DOHH2 (cell line): ENCODE measurements at regions not wholly inside any gene's neighbourhood (a gene's known extent, or its start where the extent isn't known, plus 50 kb on each side); places are given as distances from the start of the nearest gene placed in this dataset.

Experiments
- H3F3A ChIP-seq: fragments of 200-600 bp; sonication (generic), shearing (Covaris generic); 2 replicates; pipeline ENCODE4 v1.6.0; 2016; ENCODE audit warnings: antibody characterized with exemption, mild to moderate bottlenecking; ENCODE audit not compliant: control insufficient read depth, insufficient read depth
- H3K27ac ChIP-seq: fragments of 200-600 bp; sonication (generic); 2 replicates; pipeline ENCODE4 v1.5.1; 2014; ENCODE audit warnings: low read depth, mild to moderate bottlenecking, low read length, moderate library complexity
- H3K27me3 ChIP-seq: fragments of 200-600 bp; sonication (generic); 2 replicates; pipeline ENCODE4 v1.6.1; 2014; ENCODE audit warnings: mild to moderate bottlenecking, low read length, mixed read lengths; ENCODE audit not compliant: control insufficient read depth
- H3K36me3 ChIP-seq: fragments of 200-600 bp; sonication (generic); 2 replicates; pipeline ENCODE4 v1.6.1; 2014; ENCODE audit warnings: mild to moderate bottlenecking, low read length, moderate library complexity, mixed read lengths; ENCODE audit not compliant: control insufficient read depth
- H3K4me1 ChIP-seq: fragments of 200-600 bp; sonication (generic); 2 replicates; pipeline ENCODE4 v1.6.1; 2014; ENCODE audit warnings: mild to moderate bottlenecking, low read length, mixed read lengths; ENCODE audit not compliant: control insufficient read depth
- H3K4me2 ChIP-seq: fragments of 200-600 bp; sonication (generic); 2 replicates; pipeline ENCODE4 v1.6.0; 2014; ENCODE audit warnings: mild to moderate bottlenecking, low read length, moderate library complexity
- H3K4me3 ChIP-seq: fragments of 200-600 bp; sonication (generic); 2 replicates; pipeline ENCODE4 v1.5.1; 2014; ENCODE audit warnings: mild to moderate bottlenecking, low read length, mixed read lengths
- H3K79me2 ChIP-seq: fragments of 200-600 bp; sonication (generic); 2 replicates; pipeline ENCODE4 v1.6.1; 2014; ENCODE audit warnings: mild to moderate bottlenecking, low read length, mixed read lengths; ENCODE audit not compliant: control insufficient read depth
- H3K9me2 ChIP-seq: fragments of 200-600 bp; sonication (generic); replicated peaks from 2 replicates; pipeline ENCODE4 v1.6.1; 2014; ENCODE audit warnings: mild to moderate bottlenecking, low read length, mixed read lengths; ENCODE audit not compliant: control insufficient read depth
- H3K9me3 ChIP-seq: fragments of 200-600 bp; sonication (generic); 2 replicates; pipeline ENCODE4 v1.6.1; 2014; ENCODE audit warnings: antibody characterized with exemption, low read length, mixed read lengths; ENCODE audit not compliant: control insufficient read depth, insufficient read depth
- H4K20me1 ChIP-seq: fragments of 200-600 bp; sonication (generic); 2 replicates; pipeline ENCODE4 v1.6.0; 2014; ENCODE audit warnings: low read depth, mild to moderate bottlenecking, antibody characterized with exemption, low read length, moderate library complexity; ENCODE audit not compliant: control insufficient read depth, insufficient read depth
- EZH2phosphoT487 ChIP-seq: fragments of 200-600 bp; sonication (generic); IDR thresholded peaks from 2 replicates; pipeline ENCODE4 v1.6.1; 2017; ENCODE audit warnings: borderline replicate concordance, mild to moderate bottlenecking, antibody characterized with exemption, low read length, moderate library complexity, mixed read lengths
- TF ChIP-seq, protein P1 (sequence below): fragments of 200-600 bp; sonication (generic); IDR thresholded peaks from one replicate; pipeline ENCODE4 v1.5.1; 2014; ENCODE audit warnings: antibody characterized with exemption, mild to moderate bottlenecking, low read depth, low read length; ENCODE audit not compliant: poor library complexity, severe bottlenecking

DNA sequence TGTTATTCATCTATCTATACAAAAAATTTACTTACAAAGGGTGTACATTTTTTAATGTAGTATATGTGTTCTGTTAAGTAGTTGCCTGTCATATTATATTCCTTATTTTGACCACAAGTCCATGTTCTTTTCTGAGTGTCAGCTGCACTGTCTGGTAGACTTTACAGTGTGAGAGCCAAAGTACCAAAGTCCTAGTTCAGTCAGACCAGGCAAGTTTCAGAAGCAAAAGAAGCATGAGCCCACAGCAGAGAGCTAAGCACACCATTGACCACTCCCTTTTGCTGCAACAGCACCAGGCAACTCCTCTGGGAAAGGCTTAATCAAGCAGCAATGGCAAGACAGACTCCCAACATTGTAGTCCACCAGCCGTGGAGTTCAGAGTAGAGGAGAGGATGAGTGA is 631.9 kb upstream of the PKN2 start:
- H3F3A ChIP-seq: no peaks in the 10 kb centered on the region

GRCh38 chr1:88053065-88053464 is 631.0 kb upstream of the PKN2 start:
- Histone ChIP-seq H3F3A (no peaks in the 10 kb centered on the region), H3K79me2 (no peaks in the 10 kb centered on the region), H3K4me3 (no peak overlapping the region), H3K36me3 (no peaks in the 10 kb centered on the region), H3K27me3 (no peaks in the 10 kb centered on the region), H4K20me1 (no peaks in the 10 kb centered on the region), H3K9me3 (no peaks in the 10 kb centered on the region), H3K4me1 (no peaks in the 10 kb centered on the region), H3K9me2 (no peaks in the 10 kb centered on the region), H3K27ac (no peak overlapping the region), H3K4me2 (no peak overlapping the region)
- no peak for TF ChIP-seq EZH2phosphoT487
- TF ChIP-seq, protein P1, sequence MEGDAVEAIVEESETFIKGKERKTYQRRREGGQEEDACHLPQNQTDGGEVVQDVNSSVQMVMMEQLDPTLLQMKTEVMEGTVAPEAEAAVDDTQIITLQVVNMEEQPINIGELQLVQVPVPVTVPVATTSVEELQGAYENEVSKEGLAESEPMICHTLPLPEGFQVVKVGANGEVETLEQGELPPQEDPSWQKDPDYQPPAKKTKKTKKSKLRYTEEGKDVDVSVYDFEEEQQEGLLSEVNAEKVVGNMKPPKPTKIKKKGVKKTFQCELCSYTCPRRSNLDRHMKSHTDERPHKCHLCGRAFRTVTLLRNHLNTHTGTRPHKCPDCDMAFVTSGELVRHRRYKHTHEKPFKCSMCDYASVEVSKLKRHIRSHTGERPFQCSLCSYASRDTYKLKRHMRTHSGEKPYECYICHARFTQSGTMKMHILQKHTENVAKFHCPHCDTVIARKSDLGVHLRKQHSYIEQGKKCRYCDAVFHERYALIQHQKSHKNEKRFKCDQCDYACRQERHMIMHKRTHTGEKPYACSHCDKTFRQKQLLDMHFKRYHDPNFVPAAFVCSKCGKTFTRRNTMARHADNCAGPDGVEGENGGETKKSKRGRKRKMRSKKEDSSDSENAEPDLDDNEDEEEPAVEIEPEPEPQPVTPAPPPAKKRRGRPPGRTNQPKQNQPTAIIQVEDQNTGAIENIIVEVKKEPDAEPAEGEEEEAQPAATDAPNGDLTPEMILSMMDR: no peak

More for the DNA sequence above, 631.9 kb upstream of the PKN2 start:
- no peaks in the 10 kb centered on the region for H3K36me3 ChIP-seq
- no peaks in the 10 kb centered on the region for H3K9me3 ChIP-seq
- TF ChIP-seq EZH2phosphoT487: no peak
- TF ChIP-seq, protein P1: no peak
- H3K27ac ChIP-seq: no peak overlapping the region
- no peaks in the 10 kb centered on the region for H3K27me3 ChIP-seq
- no peak overlapping the region for H3K4me2 ChIP-seq
- no peaks in the 10 kb centered on the region for H4K20me1 ChIP-seq
- no peak overlapping the region for H3K4me3 ChIP-seq
- H3K4me1 ChIP-seq: no peaks in the 10 kb centered on the region
- H3K79me2 ChIP-seq: no peaks in the 10 kb centered on the region
- no peaks in the 10 kb centered on the region for H3K9me2 ChIP-seq

GRCh38 chr1:88056881-88057280 is 627.2 kb upstream of the PKN2 start:
- no peaks in the 10 kb centered on the region for H3K36me3 ChIP-seq
- no peaks in the 10 kb centered on the region for H4K20me1 ChIP-seq
- H3K27me3 ChIP-seq: no peaks in the 10 kb centered on the region
- H3K4me3 ChIP-seq: no peak overlapping the region
- no peaks in the 10 kb centered on the region for H3F3A ChIP-seq
- no peaks in the 10 kb centered on the region for H3K4me1 ChIP-seq
- H3K9me3 ChIP-seq: no peaks in the 10 kb centered on the region
- no peaks in the 10 kb centered on the region for H3K9me2 ChIP-seq
- H3K27ac ChIP-seq: no peak overlapping the region
- TF ChIP-seq, protein P1: no peak
- TF ChIP-seq EZH2phosphoT487: no peak
- H3K79me2 ChIP-seq: no peaks in the 10 kb centered on the region
- H3K4me2 ChIP-seq: no peak overlapping the region

GRCh38 chr1:88058205-88058604 is 625.9 kb upstream of the PKN2 start:
- no peak for TF ChIP-seq EZH2phosphoT487
- TF ChIP-seq, protein P1: no peak
- H3K36me3 ChIP-seq: no peaks in the 10 kb centered on the region

More at GRCh38 chr1:88058205-88058604, 625.9 kb upstream of the PKN2 start:
- H4K20me1 ChIP-seq: no peaks in the 10 kb centered on the region
- no peaks in the 10 kb centered on the region for H3K79me2 ChIP-seq
- H3F3A ChIP-seq: no peaks in the 10 kb centered on the region
- no peaks in the 10 kb centered on the region for H3K9me2 ChIP-seq
- H3K4me2 ChIP-seq: no peak overlapping the region
- H3K27ac ChIP-seq: no peak overlapping the region
- no peaks in the 10 kb centered on the region for H3K27me3 ChIP-seq
- no peaks in the 10 kb centered on the region for H3K4me1 ChIP-seq
- no peaks in the 10 kb centered on the region for H3K9me3 ChIP-seq
- H3K4me3 ChIP-seq: no peak overlapping the region
